Stimulated activated CD4-positive, alpha-beta T cell treated with anti-CD3 and anti-CD28 coated beads, Interleukin-4, amount 100 ng/mL, for 48 hours (primary cell): ENCODE measurements at regions not wholly inside any gene's neighbourhood (a gene's known extent, or its start where the extent isn't known, plus 50 kb on each side); places are given as distances from the start of the nearest gene placed in this dataset.
"Not testable (repeated sequence)": the region's sequence is repeated elsewhere in the genome, so short reads cannot be mapped to it uniquely, and the experiment has no call there.

Source experiments
- DNase-seq, 2 donors: peaks; one replicate each; pipeline ENCODE4 v3.0.0-alpha.2; 2020; ENCODE audit warnings: low read depth in 2 of 2

GRCh38 chr6:14552891-14553290 lies 435.3 kb downstream of the CD83 start:
- no peak for DNase-seq

GRCh38 chr6:14553515-14553914 lies 435.9 kb downstream of the CD83 start:
- DNase-seq, result no peak

- DNase-seq, result no peak
Observed at GRCh38 chr6:14555804-14556203, 438.2 kb downstream of the CD83 start.

- DNase-seq, result no peak
Observed at GRCh38 chr6:14559746-14560536, 442.4 kb downstream of the CD83 start.

- not testable (repeated sequence) for DNase-seq
Observed at GRCh38 chr6:14561563-14561962, 444.0 kb downstream of the CD83 start.

- DNase-seq, result no peak
Observed at GRCh38 chr6:14567842-14568241, 450.3 kb downstream of the CD83 start.

GRCh38 chr6:14569394-14569793 lies 451.8 kb downstream of the CD83 start:
- DNase-seq, result no peak

GRCh38 chr6:14569874-14570273 lies 452.3 kb downstream of the CD83 start:
- DNase-seq, result not testable (repeated sequence)

GRCh38 chr6:14571001-14571400 lies 453.4 kb downstream of the CD83 start:
- DNase-seq, result no peak

GRCh38 chr6:14571746-14572145 lies 454.2 kb downstream of the CD83 start:
- DNase-seq, result no peak

- no peak for DNase-seq
Observed at GRCh38 chr6:14573267-14573666, 455.7 kb downstream of the CD83 start.

- DNase-seq, result no peak
Observed at GRCh38 chr6:14573703-14574290, 456.2 kb downstream of the CD83 start.

GRCh38 chr6:14575961-14576360 lies 458.4 kb downstream of the CD83 start:
- DNase-seq, result no peak

GRCh38 chr6:14578994-14579393 lies 461.4 kb downstream of the CD83 start:
- DNase-seq, result no peak

GRCh38 chr6:14582749-14583148 lies 465.2 kb downstream of the CD83 start:
- DNase-seq, result no peak

GRCh38 chr6:14583826-14584225 lies 466.3 kb downstream of the CD83 start:
- no peak for DNase-seq

- DNase-seq, result no peak
Observed at GRCh38 chr6:14584450-14584849, 466.9 kb downstream of the CD83 start.

- no peak for DNase-seq
Observed at GRCh38 chr6:14585689-14586088, 468.1 kb downstream of the CD83 start.

GRCh38 chr6:14589175-14589574 lies 471.6 kb downstream of the CD83 start:
- DNase-seq, result no peak

GRCh38 chr6:14590586-14590985 lies 473.0 kb downstream of the CD83 start:
- DNase-seq, result no peak

GRCh38 chr6:14591998-14592397 lies 474.4 kb downstream of the CD83 start:
- DNase-seq, result no peak

- DNase-seq, result no peak
Observed at GRCh38 chr6:14593286-14593685, 475.7 kb downstream of the CD83 start.

GRCh38 chr6:14595751-14596150 lies 478.2 kb downstream of the CD83 start:
- no peak for DNase-seq

- peak in 1 of 2 donors; percentile 7 for DNase-seq
Observed at GRCh38 chr6:14596410-14596809, 478.8 kb downstream of the CD83 start.
